ENCODE measurements at regions not wholly inside any gene's neighbourhood (a gene's known extent, or its start where the extent isn't known, plus 50 kb on each side); places are given as distances from the start of the nearest gene placed in this dataset.

DNA sequence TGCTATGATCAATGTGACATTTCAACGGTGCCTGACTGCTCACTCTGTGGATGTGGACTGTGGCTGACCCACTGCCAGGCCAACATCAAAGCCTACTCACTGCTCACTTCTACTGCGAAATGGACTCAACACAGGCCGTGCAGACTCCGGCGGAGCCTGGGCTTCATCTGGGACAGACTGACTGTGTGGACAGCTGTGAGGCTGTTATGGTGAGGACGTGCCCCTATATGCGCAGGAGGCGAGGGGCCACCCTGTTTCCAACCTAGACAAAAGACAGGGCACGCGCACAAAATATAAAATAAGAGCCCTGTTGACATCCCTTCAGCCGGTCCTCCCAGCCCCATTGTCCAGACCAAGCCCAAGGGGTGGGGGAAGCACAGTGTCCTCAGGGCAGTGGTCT is 514.4 kb upstream of the RAB6C start:
- no peak for TF ChIP-seq POLR2A (IDR thresholded peaks at IDR 0.05)
- TF ChIP-seq, protein P1, sequence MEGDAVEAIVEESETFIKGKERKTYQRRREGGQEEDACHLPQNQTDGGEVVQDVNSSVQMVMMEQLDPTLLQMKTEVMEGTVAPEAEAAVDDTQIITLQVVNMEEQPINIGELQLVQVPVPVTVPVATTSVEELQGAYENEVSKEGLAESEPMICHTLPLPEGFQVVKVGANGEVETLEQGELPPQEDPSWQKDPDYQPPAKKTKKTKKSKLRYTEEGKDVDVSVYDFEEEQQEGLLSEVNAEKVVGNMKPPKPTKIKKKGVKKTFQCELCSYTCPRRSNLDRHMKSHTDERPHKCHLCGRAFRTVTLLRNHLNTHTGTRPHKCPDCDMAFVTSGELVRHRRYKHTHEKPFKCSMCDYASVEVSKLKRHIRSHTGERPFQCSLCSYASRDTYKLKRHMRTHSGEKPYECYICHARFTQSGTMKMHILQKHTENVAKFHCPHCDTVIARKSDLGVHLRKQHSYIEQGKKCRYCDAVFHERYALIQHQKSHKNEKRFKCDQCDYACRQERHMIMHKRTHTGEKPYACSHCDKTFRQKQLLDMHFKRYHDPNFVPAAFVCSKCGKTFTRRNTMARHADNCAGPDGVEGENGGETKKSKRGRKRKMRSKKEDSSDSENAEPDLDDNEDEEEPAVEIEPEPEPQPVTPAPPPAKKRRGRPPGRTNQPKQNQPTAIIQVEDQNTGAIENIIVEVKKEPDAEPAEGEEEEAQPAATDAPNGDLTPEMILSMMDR (IDR thresholded peaks at IDR 0.05): no peak
- 95% methylated on average over 11 of the region's 11 CpGs for WGBS, 2 donors
- H3K4me3 ChIP-seq (ENCODE audit: low read depth, poor library complexity, severe bottlenecking): no peak overlapping the region
- intact Hi-C loops (cut with DNase I; ENCODE audit: low total_unique reads): no loop called here
- peak in 1 of 2 donors; percentile 77 for DNase-seq (ENCODE audit: low spot score in 2 of 2)

DNA sequence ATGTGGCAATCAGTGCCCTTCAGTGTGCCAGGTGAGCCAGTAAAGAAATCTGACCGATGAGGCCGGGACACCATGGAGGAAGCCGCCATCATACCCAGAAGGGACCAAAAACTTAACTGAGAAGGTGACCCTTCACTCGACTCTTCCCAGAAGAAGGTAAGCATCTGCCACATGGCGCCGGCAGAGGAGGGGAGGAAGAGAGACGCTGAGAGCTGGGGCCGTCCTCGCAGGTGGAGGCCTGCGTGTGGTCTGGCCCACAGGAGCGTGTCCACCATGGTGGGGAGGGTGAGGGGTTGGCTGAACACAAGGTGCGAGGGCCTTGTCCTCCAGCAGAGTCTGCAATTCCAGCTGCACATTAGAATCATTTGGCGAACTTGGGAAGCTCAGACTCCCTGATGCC is 513.1 kb upstream of the RAB6C start:
- 93 to 94% methylated on average over 13 of the region's 13 CpGs for WGBS, 2 donors
- DNase-seq (ENCODE audit: low spot score in 2 of 2): peak in 1 of 2 donors; percentile 48
- TF ChIP-seq, protein P1 (IDR thresholded peaks at IDR 0.05): no peak
- TF ChIP-seq POLR2A (IDR thresholded peaks at IDR 0.05): no peak

DNA sequence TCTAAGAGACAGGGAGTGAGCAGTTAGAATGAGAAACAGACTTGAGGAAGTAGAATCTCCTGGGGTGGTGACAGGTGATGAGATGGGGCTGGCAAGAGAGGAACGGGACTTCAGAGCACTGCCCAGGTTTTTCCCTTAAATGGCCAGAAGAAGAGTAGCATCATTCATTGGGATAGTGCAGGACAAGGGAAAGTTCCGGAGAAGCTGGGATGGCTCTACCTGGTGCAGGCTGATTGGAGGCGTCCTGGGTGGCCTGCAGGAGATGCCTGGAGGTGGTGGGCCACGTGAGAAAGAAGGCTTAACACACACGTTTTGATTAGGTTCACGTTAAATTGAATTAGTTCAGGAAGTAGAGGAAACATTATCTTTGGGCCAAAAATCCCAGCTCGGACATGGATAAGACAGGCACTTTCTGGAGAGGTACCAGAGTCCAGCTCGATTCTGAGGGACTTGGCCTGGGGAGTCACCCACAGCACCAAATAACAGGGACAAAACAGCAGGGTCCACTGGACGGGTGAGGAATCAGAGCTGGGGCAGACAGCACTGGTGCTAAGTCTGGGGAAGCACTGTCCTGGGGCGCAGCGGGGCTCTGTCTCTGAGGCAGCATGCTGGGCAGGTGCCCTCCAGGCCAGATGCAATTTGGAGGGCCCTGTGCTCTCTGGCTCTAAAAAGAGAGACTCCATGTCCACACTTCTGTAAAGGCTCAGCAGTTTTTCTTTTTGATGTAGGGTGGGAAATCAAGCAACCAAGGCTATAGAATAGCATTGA is 512.3 kb upstream of the RAB6C start:
- 79% methylated on average over 11 of the region's 11 CpGs for WGBS, 2 donors
- H3K4me3 ChIP-seq (ENCODE audit: low read depth, poor library complexity, severe bottlenecking): no peak overlapping the region
- peak in 1 of 2 donors; percentile 34 for DNase-seq (ENCODE audit: low spot score in 2 of 2)
- intact Hi-C loops (cut with DNase I; ENCODE audit: low total_unique reads): no loop called here
- TF ChIP-seq POLR2A (IDR thresholded peaks at IDR 0.05): no peak
- TF ChIP-seq, protein P1 (IDR thresholded peaks at IDR 0.05): no peak

More for the DNA sequence above, 513.1 kb upstream of the RAB6C start:
- no peak overlapping the region for H3K4me3 ChIP-seq (ENCODE audit: low read depth, poor library complexity, severe bottlenecking)
- intact Hi-C loops (cut with DNase I; ENCODE audit: low total_unique reads): no loop called here

DNA sequence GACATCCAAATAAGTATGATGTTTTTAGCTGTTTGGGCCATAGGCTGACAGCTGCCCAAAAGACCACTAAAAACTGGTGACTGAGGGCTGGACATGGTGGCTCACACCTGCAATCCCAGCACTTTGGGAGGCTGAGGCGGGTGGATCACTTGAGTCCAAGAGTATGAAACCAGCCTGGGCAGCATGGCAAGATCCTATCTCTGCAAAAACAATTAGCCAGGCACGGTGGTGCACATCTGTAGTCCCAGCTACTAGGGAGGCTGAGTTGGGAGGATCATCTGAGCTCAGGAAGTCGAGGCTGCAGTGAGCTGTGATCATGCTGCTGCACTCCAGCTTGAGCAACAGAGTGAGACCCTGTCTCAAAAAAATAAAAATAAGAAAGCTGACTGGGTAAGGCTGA is 511.5 kb upstream of the RAB6C start:
- TF ChIP-seq, protein P1 (IDR thresholded peaks at IDR 0.05): no peak
- no peak for TF ChIP-seq POLR2A (IDR thresholded peaks at IDR 0.05)
- peak in 1 of 2 donors; percentile 68 for DNase-seq (ENCODE audit: low spot score in 2 of 2)
- intact Hi-C loops (cut with DNase I; ENCODE audit: low total_unique reads): no loop called here
- WGBS, 2 donors: 76 to 81% methylated on average over 3 of the region's 3 CpGs
- no peak overlapping the region for H3K4me3 ChIP-seq (ENCODE audit: low read depth, poor library complexity, severe bottlenecking)

DNA sequence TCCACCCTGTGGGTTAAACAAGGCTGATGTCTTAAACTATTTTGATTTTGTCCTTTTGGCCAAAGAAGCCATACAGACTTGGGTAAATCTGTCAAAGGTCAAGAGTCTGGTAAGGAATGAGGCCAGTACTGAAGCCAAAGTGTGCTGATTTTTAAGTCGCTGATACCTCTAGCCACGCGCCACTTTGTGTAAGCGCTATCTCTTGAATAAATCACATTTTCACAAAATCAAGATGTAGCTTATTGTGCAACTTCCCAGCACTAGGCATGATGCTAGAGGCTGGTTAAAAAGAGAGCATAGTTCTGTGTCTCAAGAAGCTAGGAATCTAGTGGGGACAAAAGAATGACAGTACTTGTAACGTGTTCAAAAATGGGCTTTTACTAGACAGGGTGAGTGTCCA is 510.6 kb upstream of the RAB6C start:
- TF ChIP-seq POLR2A (IDR thresholded peaks at IDR 0.05): no peak
- WGBS, 2 donors: 60 to 68% methylated on average over 5 of the region's 5 CpGs
- H3K4me3 ChIP-seq (ENCODE audit: low read depth, poor library complexity, severe bottlenecking): no peak overlapping the region
- intact Hi-C loops (cut with DNase I; ENCODE audit: low total_unique reads): no loop called here
- DNase-seq (ENCODE audit: low spot score in 2 of 2): peak in 1 of 2 donors; percentile 54

DNA sequence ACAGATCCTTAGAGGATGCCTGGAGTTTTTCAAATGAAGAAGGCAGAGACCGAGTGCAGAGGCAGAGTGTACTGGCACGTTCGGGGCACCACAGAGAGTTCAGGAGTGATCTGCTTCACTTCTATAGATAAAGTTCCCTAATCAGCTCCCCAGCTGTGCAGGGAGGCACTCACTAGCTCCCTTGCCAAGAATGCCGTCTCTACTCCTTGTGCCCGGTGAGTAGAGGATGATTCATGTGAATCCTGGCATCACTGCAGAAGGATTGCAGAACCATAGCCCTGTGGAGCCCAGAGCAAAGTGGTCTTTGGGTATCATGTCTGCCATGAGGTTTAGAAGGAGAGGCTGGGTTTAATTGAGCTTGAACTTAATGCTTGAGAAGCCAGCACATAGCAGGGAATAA is 510.1 kb upstream of the RAB6C start:
- 41 to 56% methylated on average over 5 of the region's 5 CpGs for WGBS, 2 donors
- DNase-seq (ENCODE audit: low spot score in 2 of 2): peak in 1 of 2 donors; percentile 69
- H3K4me3 ChIP-seq (ENCODE audit: low read depth, poor library complexity, severe bottlenecking): no peak overlapping the region
- intact Hi-C loops (cut with DNase I; ENCODE audit: low total_unique reads): no loop called here
- TF ChIP-seq, protein P1 (IDR thresholded peaks at IDR 0.05): no peak
- TF ChIP-seq POLR2A (IDR thresholded peaks at IDR 0.05): no peak

All from lower leg skin (tissue), 4 donors.